CD4-positive, alpha-beta T cell treated with Interleukin-10 for 1 hour (primary cell): ENCODE measurements at regions not wholly inside any gene's neighbourhood (a gene's known extent, or its start where the extent isn't known, plus 50 kb on each side); places are given as distances from the start of the nearest gene placed in this dataset.

Source experiments
- DNase-seq: peaks from one replicate; pipeline ENCODE4 v3.0.0-alpha.2; 2020

DNA sequence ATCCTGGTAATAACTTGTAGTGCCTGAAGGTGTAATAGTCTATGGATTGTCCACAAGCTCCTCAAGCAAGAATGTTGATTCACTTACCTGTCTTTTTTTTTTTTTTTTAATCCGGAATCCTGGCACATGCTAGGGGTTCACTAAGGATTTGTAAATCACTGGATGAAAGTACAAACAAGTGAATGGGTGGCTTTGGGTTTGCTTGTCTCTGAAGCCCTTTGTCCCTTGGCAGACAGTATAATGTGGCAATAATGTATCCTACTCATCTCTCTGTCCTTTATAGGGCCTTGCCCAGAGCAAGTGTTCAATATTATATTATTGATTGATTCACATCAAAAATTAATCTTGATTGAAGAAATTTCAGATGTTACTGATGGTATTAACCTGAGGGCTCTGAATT is 334.0 kb upstream of the CPEB2 start:
- DNase-seq: no peak

DNA sequence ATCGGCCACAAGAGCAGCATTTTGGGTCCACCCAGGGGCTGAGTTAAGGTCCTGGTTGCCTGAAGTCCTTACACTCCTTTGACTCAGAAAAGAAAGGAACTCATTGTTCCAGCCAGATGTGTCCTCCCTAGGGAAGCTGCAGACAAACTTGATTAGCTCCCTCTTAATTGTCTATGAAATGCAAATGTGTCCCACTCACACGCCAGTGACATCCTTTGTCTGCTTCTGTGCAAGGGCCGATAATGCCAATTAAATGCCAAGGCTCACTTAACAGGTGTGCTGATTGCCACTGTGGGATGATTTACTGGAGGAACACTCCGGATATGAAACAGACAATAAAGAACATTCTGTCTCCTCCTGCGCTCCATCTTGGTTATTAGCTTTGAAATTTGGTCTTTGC is 332.9 kb upstream of the CPEB2 start:
- no peak for DNase-seq

DNA sequence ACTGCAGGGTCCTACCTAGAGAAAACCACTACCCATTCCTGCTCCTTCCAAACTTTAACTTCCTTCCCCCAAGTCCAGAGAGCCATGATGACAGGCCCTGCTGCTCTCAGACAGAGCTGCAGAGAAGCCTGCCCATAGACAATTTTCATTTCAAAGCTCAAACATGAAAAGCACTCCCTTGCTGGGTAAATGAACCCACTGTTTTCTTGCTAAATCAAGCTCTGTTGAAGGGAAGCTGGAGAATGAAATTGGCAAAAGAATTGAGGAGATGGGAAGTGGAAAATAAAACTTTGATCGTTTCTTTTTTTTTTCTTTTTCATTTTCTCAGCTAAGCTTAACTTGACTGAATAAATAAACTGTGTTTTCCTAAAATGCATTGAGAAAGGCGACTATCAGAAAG is 331.1 kb upstream of the CPEB2 start:
- DNase-seq: no peak

DNA sequence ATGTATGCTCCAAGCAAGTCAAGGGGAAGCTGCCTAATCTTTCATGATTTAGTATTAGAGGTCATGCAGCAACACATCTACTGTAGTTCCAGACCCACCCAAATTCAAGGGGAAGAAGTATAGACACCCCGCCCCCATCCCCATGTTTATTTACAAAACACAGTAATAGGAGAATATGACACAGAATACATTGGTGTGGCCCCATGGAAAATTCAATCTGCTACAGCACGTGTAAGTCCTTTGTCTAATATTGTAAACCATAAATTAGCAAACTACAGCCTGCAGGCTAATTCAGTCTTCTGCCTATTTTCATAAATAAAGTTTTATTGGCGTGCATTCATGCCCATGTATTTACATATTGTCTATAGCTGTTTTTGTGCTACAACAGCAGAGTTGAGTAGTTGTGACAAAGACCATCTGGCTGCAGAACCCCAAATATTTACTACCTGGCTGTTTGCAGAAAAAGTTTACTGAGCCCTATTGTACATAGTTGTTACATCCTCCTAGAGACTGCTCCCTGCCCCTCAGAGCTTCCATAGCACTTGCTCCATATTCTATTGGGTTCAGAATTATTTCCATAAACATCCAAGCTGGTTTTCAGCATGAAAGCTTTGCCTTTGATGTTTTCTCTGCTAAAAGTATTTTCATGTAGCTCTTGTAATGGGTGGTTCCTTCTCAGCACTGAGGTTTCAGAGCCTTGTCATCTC is 326.8 kb upstream of the CPEB2 start:
- DNase-seq: no peak

DNA sequence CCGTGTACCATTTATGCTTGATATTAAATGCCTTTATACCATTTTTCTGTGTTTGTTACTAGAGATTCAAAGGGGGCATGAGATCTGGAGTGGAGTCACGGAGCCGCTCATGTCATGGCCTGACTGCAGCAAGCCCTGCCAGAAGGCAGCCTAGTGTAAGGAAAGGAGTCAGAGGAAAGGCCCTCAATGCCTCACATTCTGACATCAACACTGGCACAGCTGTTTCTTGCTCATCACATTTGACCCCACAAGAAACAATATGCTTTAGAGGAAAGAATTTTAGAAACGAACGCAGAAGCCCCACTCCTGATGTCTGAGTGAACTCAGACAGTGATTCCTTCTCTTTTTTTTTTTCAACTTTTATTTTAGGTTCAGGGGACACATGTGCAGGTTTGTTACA is 322.4 kb upstream of the CPEB2 start:
- no peak for DNase-seq

DNA sequence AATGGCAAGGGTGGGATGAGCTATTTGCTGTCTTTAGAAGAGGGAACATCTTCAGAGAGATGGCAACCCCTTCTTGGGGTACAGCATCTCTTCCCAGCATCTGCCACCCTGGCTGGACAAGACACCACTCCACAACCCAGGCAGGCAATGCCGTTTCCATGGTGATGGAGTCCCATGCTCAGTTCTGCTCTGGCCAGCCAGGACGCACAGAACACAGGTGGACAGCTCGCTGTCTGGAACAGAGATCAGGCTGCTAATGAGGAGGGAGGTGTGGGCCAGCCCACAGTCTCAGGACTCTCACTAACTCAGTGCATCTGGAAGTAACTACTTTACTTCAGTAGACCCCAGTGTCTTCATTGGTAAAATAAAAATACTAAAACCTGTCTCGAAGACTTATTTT is 321.0 kb upstream of the CPEB2 start:
- DNase-seq: no peak

DNA sequence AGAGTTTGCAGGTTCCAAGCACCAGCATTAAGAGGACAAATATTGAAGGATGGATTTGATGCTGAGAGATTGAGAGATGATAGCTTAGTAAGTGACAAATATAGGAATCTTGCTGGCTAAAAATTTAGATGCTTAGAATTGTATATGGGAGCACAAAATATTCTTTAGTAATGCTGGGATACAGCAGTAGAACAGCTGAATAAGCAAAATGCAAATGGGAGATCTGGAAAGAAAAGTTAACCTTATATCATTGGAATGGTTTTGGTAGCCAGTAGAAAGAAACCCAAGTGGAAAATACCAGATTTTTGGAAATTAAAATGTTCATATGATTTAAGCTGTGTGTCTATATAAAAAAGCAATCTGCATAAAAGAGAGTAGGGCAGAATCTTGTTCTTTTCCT is 308.6 kb upstream of the CPEB2 start:
- DNase-seq: no peak

DNA sequence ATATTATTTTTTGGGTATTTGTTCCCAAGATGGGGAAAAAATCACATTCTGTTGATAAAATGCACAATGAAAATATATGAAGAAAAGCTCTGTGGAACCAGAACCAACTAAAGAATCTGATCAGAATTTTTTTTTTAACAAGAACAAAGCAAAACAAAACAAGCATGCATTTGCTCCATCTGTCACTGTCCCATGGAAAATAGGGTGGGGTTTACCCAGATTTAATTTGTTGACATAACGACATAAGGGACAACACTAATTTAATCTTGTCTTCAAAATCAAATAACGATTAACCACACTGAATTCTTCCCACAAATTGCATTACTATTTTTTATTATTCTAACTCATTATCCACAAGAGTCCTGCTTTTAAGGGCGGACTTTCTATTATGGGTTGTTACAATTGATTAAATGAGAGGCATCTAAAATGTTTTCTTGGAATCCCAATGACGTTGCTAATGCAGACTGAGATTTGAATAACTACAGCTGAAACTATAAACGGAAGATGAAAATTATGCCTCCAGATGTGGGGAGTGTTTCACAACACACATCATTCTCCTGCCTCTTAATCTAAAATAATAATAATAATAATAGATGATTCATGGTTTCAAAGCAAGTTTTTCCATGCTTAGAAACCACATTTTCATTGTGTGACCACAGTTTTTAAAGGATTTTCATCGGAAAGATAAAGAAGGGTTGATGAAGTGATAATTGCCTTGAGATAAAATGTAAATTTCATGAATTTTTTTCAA is 307.0 kb upstream of the CPEB2 start:
- DNase-seq: no peak

DNA sequence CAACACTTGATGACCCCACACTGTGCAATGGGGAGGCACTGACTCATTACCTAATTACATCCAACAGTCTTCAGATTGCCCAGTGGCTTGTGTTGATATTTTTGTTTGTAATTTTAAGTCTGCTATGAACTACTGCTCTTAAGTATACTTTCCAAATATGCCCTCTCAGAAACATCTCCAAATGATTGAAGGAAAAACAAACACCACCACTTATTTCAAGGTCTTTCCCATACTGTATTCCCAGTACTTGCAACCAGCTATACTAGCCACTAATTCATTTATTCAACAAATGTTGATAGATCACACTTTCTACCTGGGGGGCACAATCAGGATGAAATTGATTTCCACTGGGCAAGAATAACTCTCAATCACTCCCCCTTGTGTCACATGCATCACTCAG is 302.2 kb upstream of the CPEB2 start:
- DNase-seq: no peak

DNA sequence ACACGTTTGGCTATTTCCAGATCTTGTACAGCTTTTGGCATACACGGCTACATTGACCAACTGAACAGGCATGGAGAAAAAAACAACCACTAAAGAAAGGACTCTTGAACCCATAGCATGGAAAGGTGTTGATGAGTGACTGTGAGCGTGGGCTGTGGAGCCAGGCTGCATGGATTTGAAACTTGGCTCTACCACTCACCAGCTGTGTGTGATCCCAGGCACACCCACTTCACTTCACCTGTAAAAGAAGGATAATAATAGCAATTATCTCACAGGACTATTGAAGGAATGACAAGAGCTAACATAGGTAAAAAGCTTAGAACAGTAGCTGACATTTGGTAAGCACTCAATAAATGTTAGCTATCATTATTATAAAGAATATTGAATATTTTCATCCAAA is 301.7 kb upstream of the CPEB2 start:
- DNase-seq: no peak

DNA sequence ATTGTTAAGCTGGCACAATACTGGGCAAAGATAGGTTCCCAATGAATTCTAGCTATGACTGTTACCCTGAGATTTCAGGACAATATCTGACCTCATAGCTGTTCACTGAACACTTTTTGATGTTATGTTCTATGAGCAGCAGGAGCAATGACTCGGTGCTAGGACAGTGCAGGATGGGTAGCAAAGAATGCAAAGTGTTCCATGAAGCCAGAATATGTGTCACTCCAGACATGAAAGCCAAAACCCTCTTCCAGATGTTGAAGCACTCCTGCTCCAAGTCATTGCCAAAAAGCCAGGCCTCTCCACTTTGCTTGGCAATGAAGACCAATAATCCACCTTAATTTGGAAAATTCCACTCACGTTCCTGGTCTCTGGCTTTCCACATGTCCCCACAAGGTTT is 300.9 kb upstream of the CPEB2 start:
- no peak for DNase-seq

DNA sequence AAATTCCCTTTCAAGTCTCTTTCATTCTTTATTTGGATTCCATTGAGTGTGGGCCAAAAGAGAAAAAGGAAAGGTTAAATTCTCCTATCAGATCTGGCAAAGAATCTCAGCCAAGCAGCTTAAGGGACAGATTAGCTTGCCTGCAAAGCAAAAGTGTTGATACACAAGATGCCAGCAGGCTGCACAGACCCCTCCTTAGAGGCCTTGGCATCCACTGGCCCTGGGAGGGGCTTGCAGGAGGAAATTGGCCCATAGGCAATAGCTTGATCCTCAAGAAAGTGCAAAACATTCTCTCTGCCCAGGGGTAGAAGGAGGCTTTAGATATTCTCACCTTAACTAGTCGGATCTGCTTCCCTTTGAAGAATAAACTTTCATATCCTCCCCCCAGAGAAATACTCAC is 300.4 kb upstream of the CPEB2 start:
- no peak for DNase-seq

DNA sequence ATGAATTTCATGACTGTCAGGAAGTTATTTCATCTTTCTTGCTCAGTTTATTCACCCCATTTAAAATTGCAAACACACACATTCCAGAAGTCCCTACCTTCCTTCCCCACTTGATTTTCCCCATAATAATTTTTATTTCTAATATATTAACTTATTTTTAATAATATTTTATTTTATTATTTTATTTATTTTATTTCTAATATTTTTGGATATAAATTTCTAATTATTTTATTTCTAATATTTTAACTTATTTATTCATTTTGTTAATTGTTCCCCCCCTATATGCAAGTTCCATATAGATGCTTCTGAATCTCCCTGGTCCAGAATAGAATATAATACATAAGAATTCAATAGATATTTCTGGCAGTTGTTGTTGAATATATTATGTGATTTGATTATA is 293.7 kb upstream of the CPEB2 start:
- no peak for DNase-seq

DNA sequence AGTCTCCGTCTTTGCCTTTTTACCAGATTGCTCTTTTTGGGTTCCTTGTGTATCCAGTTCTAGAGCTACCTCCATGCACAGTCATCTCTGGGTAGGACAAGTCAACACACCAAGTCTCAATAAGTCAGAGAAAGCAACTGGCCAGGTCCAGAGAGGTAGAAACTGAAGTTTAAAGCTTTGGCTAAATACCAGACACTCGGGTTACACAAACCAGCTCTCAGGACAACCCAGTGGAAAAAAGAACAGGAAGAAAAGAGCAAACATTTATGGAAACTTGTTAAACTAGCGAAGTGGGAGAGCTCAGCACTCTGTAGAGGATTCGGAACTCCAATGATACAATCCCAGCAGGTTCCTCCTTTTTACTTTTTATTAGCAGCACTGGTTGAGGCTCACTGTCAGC is 291.0 kb upstream of the CPEB2 start:
- no peak for DNase-seq

DNA sequence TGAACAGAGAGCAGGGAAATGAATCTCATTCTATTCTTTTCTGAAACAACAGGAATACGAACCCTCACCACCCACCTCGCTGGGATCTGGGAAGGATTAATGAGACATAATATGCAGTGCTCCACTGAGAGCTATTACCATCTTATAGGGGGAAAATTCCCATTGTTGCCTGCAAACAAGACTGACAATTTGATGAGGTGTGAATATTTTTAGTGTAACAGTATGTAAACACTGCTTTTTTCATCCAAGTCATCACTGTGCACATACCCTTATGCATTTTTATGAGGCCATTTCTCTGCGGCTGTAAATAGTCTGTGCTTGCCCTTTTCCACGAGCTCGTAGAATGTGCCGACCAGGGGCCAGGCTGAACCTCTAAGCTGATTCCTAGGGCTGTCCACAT is 285.6 kb upstream of the CPEB2 start:
- no peak for DNase-seq

DNA sequence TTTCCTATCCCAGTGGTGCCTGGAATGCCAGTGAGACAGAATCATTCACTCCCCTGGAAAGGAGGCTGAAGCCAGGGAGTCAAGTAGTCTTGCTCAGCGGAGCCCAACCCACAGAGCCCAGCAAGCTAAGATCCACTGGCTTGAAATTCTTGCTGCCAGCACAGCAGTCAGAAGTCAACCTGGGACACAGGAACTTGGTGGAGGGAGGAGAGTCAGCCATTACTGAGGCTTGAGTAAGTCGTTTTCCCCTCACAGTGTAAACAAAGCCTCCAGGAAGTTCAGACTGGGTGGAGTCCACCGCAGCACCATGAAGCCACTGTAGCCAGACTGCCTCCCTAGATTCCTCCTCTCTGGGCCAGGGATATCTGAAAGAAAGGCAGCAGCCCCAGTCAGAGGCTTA is 283.2 kb upstream of the CPEB2 start:
- no peak for DNase-seq

DNA sequence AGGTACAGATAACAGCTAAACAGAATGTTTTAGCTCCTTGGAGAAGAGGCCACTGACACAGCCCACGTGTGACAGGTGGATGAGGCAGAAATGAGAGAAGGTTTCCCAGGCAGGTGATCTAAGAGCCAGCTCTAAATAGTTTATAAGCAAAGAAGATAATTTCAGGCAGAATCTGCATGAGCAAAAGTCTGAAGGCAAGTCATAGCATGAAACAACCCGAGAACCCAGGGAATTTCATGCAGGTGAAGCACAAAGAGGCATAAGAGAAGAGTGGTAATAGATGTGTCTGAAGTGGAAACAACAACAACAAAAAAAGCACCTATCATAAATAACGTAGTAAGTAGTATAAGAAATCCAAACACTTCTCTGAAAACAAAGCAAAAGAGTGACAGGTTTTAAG is 275.8 kb upstream of the CPEB2 start:
- no peak for DNase-seq

DNA sequence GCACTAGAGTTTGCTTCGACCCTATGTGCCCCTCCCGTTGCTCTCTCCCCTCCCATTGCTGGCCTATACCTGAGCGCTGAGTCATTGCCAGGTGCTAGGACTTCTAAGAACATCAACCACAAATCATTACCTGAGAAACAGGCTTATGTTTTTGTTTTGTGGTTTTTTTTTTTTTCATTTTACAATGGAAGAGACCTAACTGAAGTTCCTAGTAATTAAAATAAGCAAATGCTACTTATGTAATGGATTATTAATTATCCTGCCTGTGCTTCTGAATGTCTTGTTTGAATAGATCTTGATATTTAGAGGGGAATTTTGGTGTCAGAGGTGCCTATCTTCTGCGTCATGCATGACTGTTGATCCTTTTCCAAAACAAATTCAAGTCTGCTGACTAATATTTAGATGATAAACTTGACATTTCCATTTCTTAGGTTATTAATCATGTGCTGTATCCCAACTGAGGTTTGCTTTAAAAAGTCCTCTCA is 275.4 kb upstream of the CPEB2 start:
- no peak for DNase-seq

DNA sequence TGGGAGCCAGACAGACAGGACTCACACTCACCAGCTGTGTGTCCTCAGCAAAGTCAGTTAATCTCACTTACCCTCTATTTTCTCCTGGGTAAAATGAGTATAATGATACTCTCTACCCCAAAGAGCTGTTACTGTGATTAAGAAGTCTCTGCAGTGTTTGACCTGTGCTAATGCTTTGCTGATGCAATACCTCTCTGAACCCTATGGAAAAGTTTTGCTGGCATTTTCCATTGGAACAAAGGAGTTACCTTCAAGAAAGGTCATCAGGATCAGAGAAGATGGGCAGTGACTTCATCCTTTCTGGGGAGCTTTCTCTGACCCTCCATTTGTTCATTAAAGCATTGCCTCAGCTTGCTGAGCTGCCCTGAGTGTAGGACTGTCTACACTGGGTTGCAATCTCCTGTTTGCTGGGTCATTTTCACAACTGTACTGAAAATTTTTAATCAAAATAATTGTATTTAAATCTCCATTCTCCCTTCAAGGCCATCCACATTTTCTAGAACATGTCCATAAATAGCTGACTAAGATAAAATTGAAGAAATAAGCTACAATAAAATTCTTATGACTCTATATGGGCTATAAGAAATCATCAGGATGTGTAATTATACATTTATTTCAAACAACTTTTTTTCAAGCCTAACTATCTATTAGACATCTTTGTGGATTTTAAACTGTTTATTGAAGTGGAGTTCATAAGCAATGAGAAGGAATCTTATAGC is 272.8 kb upstream of the CPEB2 start:
- no peak for DNase-seq

DNA sequence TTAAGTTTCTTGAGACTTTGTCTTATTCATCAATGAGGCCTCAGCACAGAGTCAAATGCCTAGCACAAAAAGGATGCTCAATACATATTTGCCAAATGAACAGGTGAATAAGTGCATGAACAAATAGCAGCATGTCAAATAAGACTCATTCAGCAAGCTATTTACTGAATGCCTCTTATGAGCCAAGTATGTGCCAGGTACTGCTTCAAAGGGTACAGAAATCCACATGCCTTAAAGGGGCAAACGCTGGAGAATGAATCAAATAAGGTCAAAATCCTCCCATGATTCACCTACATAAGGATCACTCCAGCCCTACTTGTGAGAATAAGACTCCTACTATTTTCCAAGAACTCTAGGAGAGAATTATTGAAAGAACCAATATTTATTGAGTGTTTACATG is 260.2 kb upstream of the CPEB2 start:
- no peak for DNase-seq

DNA sequence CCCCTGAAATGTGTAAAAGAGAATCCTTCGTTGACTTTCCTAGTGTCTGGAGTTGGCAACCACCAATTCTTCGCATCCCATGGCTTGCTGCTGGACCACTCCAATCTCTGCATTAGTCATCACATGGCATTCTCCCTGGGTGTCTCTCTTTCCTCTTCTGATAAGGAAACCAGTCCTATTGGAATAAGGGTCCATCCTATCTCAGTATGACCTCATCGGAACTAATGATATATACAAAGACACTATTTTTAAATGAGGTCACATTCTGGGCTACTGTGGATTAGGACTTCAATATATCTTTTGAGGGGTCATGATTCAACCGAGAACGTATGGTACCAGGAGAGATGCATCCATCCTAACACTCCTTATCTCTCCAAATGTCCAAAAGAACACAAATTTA is 259.1 kb upstream of the CPEB2 start:
- DNase-seq: no peak

DNA sequence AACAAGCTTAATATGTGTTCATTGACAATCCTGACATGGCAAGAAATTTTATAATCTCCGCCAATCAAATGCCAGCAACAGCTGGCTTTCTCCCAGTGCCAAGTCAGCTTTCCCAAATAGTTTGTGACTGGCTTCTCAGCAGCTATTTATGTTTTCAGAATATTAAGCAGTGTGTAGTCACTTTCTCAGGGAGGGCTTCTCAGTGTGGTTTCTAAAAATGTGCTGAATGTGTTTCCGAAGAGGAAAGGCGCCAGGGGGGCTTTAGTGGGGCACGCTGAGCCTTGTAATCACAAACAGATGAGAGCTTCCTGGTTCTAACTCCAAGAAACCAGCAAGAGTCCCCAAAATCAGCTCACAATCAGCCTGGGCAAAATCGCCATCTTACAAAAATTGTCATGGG is 258.7 kb upstream of the CPEB2 start:
- no peak for DNase-seq

DNA sequence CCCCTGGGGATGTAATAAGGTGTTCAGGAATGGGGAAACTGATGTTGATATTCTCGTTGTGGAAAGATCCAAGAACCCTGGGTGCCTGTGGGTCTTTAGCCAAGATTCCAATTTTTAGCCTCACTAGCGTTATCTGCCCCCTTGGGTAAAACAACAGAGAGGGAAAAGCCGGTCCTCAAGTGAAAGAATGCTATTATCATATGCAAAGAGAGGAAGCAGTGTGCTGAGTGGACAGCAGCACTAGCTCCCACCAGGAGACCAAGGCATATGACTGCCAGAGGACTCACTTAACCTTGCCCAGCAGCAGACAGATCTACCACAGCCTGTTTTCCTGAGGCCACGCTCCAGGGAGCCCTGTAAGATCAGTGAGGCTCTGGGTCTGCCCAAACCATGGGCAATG is 257.9 kb upstream of the CPEB2 start:
- DNase-seq: no peak

DNA sequence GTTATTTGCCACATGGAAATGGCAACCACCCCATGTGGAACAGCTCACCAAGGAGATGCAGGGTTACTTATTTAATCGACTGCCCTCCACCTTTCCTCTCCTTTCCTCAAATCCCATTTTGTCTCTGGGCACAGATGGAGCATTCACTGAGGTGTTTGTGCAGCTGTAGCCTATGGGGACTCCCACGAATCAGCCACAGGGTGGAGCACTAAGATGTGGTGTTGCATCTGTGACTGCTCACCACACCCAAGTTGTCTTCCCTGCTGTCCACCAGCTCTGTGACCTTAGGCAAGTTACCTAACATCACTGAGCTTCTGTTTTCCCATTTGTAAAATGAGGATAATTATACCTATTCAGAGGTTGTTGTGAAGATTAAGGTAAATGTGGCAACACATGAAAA is 252.4 kb upstream of the CPEB2 start:
- no peak for DNase-seq
